GM21423 (cell line): ENCODE measurements at regions not wholly inside any gene's neighbourhood (a gene's known extent, or its start where the extent isn't known, plus 50 kb on each side); places are given as distances from the start of the nearest gene placed in this dataset.
"Not testable (repeated sequence)": the region's sequence is repeated elsewhere in the genome, so short reads cannot be mapped to it uniquely, and the experiment has no call there.

Source experiments
- ATAC-seq: cut with Tn5 transposase; IDR thresholded peaks from one replicate; pipeline ENCODE4 v1.9.1; 2021; ENCODE audit warnings: mild to moderate bottlenecking, moderate library complexity; ENCODE audit not compliant: unreplicated experiment

DNA sequence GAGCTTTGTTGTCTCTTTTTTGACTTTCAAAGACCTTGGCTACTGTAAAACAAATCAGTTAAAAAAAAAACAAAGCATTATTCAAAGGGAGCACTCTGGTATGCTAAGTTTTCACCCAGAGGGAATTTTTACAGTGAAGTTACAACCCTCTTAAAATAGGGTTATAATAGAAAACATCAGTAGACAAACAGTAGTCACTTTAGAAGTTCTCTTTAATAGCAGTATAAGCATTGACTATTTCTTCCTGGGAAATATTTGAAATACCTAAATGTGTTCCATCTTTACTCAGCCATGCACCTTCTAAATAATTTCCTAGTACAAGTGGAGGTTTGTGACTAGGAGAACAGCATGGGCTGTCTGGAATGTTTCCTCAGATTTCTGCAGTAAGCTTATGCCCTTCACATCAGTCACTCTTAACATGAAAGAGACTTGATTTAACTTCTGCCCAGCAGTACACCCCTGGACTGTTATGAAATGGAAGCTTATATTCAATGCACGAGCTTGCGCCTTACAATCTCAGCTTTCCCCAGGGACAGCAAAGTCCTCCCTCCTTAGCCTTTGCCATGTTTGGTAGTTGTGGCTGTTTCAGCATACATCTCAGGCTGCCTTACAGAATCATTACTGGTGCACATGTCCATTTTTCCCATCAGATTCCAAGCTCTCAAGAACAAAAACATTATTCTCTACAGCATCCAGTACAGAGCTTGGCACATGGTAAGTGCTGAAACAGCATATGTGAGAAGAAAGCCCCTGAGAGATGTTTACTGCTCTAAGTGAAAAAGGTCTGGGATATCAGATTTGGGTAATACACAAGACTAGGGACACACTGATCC lies 191.5 kb downstream of the ZNF608 start:
- no peak for ATAC-seq

- no peak for ATAC-seq
Observed at GRCh38 chr5:124553911-124554310, 192.5 kb downstream of the ZNF608 start.

- no peak for ATAC-seq
Observed at GRCh38 chr5:124552526-124552925, 193.9 kb downstream of the ZNF608 start.

DNA sequence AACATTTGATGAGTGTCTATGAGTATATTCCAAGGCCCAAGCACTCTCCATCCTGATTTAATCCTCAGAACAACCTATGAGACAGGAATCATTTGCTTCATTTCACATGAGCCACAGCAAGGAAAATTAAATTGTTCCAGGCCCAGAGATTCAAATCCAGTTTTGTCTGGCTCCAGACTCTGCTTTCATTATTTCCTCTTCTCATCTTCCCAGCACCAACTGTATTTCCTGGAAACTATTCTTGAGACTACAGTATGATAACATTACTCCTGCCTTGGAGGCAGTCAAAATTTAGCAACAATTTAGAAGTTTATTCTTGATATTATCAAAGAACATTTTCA lies 194.5 kb downstream of the ZNF608 start:
- ATAC-seq: no peak

- ATAC-seq: no peak
Observed at GRCh38 chr5:124550731-124551130, 195.7 kb downstream of the ZNF608 start.

DNA sequence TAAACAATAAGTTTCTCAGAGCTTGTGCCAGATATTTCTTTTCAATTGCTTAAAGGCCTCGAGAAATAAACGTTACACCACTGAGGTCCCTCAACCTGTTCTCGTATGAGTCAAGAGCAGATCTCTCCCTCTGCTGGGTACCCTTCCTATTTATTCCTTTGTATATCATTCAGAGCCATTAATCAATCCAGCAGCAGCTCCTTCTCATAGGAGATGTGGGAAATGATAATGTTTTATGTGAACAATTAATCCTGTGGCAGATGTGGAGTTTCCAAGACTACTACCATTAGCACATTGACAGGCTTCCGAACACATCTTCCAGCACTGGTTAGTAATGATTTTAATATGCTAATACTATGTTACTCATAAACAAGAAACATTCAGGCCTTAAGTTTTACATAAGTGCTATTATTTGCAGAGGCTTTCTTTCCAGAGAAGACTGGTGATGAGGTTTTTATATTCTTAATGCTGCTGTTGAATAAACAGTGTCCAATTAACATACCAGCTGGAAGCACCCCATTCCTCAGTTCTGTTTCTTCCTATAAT lies 196.5 kb downstream of the ZNF608 start:
- no peak for ATAC-seq

GRCh38 chr5:124546643-124547042 lies 199.8 kb downstream of the ZNF608 start:
- no peak for ATAC-seq

DNA sequence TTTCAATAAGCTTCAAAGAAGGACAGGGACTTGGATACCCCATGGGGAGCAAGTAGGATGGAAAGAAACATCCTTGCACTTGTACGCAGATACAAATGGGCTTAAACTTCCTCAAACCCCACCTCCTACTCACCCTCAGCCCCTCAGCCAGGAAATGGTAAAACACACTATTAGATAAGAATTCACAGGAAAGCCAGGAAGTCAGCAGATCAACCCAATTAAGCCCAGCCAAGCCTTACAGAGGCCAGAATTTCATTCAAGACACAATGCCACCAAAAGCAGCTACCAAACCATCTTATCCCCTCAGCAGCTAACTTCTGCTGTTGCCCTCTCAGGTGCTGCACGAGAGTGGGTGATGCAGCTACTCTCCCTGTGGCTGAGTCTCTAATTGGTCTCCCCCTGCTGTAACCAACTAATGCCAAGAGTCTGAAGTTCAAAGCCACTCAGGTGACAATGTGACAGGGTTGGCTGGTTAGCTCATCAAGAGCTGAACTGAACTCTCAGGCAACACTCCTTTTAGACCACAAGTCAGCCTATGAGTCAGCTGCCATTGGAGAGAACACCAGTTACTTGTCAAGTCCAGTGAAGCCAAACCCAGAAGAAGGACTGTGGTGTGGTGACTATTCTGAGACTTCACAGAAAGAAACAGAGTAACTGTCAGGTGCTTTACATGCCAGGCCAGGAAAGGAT lies 201.9 kb downstream of the ZNF608 start:
- ATAC-seq: peak; percentile 91

GRCh38 chr5:124538931-124539330 lies 207.5 kb downstream of the ZNF608 start:
- no peak for ATAC-seq

DNA sequence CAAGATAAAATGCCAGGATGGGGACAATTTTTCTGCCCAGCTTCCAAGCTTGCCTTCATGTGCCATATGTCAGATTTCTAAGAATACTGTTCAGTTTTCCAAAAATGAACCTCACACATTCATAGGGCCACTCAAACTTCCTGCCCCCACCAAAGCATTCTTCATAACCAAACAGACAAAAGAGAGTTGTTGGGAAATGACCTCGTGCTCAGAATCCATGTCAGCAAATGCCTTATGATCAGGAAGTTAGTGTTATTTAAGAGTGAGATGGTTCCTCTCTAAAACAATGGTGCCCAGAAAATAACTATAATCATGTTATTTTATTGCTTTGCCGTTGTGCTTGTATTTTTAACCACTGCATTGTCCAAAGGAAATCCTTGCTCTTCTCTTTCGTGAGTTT lies 208.2 kb downstream of the ZNF608 start:
- no peak for ATAC-seq

DNA sequence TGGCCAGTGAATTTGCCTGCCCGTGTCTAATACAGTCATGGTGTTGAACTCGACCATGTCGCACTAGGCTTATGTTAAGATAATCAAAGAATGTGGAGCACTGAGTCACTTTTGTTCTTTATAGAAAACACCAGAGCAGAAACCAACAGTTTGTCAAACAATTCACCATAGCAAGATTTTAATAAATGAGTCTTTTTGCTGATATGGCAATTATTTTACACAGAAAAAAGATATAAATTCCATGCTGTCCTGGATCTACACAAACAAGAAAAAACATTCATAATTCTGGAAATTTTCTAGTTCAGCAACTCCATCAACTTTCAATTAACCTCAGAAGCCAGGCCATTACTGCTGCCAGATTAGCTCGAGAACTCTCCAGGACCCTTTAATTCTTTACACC lies 208.9 kb downstream of the ZNF608 start:
- ATAC-seq: no peak

GRCh38 chr5:124537107-124537506 lies 209.3 kb downstream of the ZNF608 start:
- no peak for ATAC-seq

DNA sequence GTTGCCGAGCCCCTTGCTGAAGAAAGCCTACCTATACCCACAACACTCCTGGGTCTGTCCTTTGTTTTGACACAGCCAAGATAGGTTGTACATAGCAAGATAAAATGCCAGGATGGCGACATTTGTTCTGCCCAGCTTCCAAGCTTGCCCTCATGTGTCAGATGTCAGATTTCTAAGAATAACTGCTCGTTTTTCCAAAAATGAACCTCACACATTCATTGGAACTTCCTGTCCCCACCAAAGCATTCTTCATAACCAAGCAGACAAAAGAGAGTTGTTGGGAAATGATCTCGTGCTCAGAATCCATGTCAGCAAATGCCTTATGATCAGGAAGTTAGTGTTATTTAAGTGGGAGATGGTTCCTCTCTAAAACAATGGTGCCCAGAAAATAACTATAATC lies 210.1 kb downstream of the ZNF608 start:
- no peak for ATAC-seq

GRCh38 chr5:124530916-124531315 lies 215.5 kb downstream of the ZNF608 start:
- ATAC-seq: no peak

DNA sequence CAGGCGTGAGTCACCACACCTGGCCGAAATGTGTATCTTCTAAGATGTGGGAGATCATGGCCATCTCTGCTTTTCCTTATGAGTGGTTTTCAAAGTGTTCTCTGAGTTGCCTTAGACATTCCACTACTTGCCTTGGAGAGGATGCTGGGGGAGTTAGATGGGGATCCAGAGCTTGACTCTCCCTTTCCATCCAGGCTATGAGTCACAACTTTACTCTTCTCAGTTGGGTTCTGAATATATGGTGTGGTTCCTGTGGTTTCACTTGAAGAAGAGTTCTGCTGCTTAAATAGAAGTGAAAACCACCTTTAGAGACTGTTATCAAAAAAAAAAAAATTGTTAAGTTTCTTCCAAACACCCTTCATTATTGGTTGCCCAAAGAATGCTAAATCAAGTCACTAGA lies 217.6 kb downstream of the ZNF608 start:
- ATAC-seq: no peak

DNA sequence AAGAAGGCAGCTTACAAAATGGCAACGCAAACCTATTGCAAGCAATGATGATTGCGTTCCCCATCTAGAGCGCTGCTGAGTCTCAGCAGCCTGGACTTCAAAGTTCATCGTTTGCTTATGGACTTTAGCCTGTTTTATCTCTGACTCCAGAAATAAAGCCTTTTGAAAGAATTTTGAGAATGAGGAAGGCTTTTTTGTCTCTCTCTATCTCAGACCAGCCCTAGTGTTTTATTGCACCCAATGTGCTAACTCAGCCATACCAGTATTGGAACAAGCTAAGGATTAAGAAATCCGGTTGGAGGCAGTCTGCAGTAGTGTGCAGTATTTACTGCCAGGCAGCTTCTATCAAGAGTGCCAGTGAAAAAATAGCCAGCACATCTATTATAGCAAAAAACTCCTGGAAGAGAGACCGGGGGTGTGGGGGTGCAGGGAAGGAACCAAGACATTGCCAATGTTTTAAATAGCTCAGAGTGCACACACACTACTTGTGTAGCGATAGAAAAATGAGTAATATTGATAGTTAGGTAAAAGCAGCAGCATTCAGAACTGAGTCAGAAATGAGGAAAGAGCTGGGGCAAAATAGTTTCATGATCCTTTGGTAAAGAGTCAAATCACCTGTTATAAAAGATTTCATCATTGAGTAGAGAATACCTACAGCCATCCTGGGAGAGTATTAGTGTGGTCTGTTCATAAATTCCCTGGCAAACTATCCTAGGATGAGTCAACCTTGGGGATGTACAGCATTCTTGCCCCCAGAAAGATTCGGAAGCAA lies 219.0 kb downstream of the ZNF608 start:
- ATAC-seq: no peak

GRCh38 chr5:124526079-124526478 lies 220.4 kb downstream of the ZNF608 start:
- ATAC-seq: not testable (repeated sequence)

- ATAC-seq: peak; percentile 85
Observed at GRCh38 chr5:124524552-124525232, 221.7 kb downstream of the ZNF608 start.

DNA sequence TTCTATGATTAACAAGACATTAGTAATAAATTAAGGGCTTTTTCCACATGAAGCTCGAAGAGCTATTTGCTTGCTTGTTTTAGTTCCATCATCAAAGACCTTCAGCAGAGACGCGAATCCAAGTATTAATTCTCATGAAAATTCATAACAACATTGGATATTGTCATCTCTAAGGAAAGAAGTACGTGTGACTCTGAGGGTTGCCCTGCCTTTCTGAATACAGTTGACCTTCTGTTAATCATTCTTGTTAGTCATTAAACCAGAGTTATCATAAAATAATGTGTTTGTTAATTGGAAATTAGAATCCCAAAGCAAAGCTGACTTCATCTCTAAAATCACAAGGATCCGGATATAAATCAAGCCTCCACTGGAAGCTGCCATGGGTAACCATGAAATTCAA lies 222.5 kb downstream of the ZNF608 start:
- no peak for ATAC-seq

DNA sequence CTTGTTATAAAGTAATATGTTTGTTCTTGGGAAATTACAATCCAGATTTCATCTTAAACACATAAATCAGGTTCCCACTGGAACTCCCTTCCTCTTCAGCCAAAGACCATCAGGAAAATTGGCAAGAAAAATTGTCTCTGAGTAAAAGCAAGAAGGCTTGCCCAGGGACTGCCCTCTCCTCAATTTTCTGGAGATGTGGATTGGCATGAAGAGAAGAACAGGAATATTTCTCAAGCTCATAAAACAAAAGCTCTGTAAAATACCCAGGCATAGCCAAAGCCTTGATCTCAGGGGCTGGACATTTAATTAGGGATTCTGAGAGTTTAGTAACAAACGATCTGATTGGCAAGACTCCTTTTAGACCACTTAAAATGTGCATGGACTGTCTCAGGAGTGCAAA lies 223.4 kb downstream of the ZNF608 start:
- no peak for ATAC-seq
